SIG-M5 treated with dmso at 0.1 percent for 504 hours (cell line): ENCODE measurements at regions not wholly inside any gene's neighbourhood (a gene's known extent, or its start where the extent isn't known, plus 50 kb on each side); places are given as distances from the start of the nearest gene placed in this dataset.
"Not testable (repeated sequence)": the region's sequence is repeated elsewhere in the genome, so short reads cannot be mapped to it uniquely, and the experiment has no call there.

Experiments
- DNase-seq: peaks from one replicate; lab custom pipeline; 2025; ENCODE audit not compliant: unreplicated experiment; lab: John Stamatoyannopoulos, UW

DNA sequence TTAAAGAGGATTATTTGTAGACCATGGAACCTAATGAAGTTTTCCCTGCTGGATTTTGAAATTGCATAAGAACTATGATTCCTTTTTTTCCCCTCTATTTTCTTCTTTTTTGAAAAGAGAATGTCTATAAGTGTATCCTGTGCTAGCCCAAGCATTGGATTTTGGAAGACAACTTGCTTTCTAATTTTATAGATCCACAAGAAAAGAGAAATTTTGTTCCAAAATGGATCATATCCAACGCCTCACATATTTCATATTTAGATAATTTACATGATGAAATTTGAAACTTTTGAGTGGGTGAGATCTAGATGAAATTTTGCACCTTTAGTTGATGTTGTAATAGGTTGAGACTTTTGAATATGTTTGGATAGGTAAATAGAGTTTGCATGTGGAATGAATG, 978.7 kb downstream of the MRPL39 start:
- DNase-seq, result no peak

DNA sequence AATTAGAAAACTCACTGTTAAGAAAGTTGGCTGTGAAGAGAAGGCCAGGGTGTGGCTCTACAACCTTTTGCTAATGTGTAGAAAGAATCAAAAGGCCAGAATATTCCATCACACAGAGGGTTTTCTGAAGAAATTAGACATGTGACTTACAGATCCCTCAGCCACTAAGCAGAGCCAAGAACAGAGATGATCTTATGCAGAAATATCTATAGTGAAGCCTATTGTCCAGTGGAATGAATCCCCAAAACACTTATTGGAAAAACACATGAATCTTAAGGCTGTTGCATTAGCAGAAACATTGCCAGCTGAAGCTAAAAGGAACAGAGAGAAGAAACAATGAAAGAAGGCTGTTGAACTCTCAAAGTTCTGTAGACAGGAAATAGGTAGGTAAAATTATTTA, 979.2 kb downstream of the MRPL39 start:
- no peak for DNase-seq

DNA sequence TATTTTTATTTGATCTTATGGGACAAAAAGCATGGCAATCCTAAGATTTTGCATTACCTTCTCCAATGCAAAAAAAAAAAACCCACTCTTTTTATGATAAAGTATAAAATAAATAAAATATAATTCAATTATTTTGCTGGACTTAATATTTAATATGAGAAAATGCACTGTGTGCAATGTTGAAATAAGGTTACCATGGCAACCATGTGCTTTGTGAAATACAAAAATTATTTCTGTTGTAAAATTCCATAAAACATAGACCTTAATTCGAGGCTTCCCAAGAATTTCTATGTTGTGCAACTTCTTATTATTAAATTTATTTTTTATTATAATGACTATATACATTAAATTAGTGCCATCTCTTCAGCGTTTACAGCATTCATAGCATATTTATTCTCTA, 989.5 kb downstream of the MRPL39 start:
- no peak for DNase-seq

DNA sequence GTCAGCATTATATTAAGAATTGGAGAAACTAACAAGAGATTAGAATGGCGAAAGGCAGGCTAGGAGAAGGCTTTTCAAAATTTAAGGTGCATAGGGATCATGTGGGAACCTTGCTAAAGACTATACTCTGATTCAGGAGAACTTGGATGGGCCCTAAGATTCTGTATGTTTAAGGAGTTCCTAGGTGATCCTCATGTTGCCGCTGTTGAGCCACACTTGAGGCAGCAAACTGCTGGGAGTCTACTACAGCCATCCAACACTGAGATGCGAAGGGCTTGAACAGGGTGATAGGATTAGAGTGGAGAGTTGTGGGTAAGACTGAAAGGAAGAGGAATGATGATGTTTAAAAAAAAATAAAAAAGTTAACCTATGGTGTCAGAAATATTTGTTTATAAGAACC, 1013.2 kb downstream of the MRPL39 start:
- no peak for DNase-seq

DNA sequence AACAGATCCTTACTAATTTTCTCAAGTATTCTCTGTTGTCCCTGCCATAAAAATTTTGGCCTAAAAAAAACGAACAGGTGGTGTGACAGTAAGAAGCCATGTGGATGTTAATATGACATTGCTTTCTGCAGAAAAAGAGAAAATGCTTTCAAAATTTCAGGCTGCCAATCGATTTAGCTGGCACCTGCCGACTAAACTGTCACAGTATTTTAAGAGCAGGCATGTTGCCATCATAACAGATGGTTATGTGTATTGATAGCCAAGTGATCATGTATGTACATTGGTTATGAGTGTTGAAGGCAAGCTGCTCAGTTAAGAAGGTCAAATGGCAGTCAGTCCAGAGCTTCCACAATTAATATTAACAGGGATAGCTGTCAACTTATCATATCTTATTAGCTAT, 1017.0 kb downstream of the MRPL39 start:
- no peak for DNase-seq

DNA sequence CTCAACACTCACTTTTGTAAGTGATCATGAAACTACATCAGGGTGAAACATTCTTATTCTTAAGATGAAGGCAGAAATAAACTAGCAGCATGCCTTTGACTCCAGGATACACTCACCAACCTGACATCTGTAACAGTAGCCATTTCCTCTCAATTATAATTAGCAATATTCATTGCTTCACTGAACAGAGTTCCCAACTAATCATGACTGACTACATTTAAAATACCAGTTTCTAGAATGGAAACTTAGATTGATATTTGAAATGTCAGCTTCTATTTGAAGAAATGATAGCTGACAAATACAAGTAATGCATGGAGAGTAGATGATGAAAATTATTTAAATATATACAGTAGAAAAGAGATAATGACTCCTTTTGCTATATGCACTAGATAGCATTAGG, 1023.8 kb downstream of the MRPL39 start:
- DNase-seq, result no peak

DNA sequence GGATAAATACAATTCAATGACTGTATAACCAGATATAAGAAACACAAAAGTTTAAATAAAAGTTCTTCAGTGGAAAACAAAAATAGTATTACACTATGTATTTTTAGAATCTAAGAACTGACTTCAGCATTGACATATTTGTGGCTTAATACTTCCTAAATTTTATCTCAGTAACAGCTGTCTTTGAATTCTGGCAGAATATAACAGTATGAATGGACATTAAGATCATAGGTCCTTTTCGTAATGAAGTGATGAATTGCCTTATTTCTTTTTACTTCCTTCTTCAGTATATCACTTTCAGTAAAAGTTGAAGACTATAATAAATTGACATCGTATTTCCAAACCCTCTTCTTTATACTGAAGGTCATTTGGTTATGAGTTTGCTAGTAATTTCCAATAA, 1030.0 kb downstream of the MRPL39 start:
- DNase-seq, result no peak

DNA sequence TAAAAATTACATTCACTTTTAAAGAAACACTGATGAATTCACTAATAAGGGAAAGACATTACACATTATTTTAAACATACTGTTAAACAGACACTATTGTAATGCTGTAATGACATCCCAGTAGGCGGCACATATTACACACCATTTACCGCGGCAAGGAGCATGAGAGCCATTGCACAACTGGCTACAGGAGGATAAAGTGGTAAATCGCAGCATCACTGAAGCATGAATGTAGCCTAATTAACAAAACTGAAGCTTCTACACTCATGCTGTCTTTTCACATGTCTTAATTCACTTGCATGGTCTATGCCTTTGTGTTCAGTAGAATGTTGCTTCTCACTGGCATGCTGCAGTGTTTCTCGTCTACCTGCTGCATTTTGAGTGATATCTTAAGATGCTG, 1046.0 kb downstream of the MRPL39 start:
- no peak for DNase-seq

DNA sequence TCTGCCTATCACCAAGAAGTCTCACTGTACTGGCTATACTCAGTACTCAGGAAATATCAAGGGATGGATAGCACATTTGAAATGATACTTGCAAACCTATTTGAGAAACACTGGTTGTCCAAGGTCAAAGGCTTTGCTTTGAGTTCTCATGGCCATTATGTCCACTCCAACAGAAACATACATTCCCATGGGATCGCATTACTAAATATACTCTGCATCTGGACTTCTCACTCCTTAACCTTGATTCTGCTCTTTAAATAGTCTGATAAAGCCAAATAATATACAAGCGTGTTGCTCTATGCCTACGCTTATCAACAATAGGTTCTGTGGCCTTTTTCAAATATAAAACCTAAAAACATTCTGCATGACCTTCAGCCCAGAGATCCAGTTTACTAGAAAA, 1054.8 kb downstream of the MRPL39 start:
- DNase-seq, result no peak

DNA sequence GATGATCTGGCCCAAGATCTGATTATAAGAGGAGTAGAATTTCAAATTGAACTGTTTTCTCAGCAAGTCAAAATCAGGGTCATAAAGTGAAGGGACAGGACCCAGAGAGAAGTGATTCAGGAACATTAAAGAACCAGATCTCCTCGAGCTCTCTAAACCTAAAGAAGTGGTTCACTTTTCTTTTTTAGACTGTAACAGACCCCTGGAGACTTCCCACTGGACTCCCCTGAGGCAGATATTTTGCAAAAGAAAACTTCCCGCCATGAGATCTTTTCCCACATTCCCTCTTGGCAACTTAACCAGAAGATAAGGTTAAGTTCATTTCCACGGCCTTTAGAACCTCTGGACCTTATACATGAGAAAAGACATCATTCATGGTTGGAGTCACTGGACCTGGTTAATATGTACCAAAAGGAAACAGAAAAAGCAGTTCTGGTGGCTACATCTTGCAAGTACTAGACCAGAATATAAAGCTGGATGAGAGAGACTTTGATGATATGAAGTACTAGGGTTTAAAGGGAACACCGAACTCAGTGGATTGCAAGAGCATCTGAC, 1061.4 kb downstream of the MRPL39 start:
- no peak for DNase-seq

DNA sequence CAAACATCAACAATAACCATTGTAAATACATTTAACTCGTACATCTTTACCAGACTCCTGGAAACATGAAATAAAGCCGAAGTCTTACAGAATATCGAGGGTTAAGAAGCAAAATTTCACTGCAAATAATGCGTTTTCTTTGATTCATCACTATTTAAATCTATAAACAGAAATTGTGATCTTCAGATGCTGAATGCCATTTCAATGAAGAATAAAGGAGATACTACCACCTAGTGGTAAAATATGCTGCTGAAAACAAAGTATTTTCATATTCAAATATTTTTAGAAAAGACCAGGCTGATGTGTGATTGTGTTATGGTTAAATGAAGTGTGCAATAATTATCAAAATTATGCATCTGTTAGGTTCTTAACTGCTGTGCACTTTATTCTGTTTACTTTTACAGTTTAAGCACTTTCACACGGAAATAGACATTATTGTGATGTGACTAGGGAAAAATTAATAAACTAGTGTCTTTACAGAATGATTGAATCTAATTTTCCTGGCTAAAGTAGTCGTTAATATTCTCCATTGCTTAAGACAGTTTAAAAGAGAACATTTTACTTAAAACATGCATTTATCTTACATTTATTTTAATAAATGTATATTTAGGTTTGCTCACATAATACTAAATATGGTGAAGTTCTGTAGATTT, 1093.1 kb downstream of the MRPL39 start:
- DNase-seq, result peak; percentile 29

DNA sequence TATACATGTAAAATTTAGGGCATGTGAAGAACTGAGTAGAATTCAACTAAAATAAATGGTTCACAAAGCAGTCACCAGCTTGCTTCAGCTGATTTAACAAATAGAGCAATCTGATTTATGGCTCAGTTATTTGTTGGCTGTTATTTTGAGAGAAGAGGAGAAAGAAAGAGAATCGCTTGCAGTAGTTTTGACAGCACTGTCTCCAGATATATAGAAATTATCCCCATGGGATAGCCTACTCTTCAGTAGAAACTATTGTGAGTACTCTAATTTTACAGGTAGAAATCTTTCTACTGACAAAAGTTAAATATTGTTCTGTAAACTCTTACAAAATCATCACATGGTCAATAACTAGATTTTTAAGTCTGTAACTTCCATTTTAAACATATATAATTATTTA, 1098.2 kb downstream of the MRPL39 start:
- no peak for DNase-seq

DNA sequence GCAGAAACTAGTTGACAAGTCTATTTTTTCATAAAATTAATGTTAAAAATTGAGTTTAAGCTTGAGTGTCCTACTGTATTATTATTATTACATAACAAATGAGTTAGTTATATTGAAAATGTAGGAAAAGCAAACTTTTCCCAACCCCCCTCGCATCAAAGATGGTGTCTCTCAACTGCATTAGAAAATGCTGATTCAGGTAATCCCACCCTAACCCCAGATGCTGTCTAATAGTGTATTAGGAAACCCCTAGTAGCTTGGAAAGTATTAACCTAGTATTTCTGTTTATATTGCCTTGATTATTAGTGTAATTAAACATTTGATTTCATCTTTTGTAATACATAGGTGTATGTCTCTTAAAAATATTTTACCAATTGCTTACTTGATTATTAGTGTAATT, 1120.3 kb downstream of the MRPL39 start:
- DNase-seq, result no peak

DNA sequence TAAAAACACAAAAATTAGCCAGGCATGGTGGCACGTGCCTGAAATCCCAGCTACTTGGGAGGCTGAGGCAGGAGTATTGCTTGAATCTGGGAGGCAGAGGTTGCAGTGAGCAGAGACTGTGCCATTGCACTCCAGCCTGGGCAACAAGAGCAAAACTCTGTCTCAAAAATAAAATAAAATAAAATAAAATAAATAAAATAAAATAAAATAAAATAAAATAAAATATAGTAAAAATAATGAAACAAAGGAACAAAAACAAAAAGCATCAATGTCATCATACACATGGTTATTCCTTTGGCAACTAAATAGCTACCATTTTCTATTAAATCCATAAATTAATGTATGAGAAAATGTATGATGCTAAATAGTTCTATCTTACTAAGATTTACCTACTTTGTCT, 1123.9 kb downstream of the MRPL39 start:
- not testable (repeated sequence) for DNase-seq

DNA sequence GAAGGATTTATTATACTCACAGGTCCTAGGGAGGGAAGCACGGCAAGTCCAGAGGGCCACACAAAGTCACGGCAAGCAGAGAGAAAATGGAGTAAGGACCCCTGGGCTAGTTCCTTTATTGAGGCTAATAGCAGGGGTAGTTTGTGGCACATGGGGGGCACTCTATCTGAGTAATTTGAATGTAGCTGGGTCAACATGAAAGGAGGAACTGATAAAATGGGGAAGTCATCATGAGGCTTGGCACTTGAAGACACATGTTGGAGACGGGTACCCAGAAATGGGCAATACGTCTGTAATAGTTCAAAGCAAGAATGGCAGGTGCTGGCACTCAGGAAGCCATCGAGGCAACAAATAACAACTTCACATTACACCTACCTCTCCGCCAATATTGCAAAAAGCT, 1136.4 kb downstream of the MRPL39 start:
- no peak for DNase-seq

DNA sequence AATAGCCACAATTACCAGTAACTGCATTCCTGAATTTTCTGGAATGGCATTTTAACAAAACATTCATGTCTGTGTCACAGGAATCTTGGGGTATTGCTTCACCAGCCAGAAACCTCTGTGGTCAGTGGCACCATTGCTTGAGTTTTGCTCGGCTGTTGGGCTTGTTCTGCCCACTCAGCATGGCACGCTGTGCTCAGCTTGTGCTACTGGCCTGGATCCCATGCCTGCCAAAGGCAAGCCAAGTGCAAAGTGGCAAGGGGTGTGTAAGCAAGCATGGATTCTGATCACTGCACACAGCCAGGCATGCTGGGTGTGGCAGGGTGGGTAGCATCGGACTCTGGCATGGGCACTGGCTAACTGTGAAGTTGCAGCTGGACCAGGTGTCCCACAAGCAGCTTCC, 1150.9 kb downstream of the MRPL39 start:
- no peak for DNase-seq

DNA sequence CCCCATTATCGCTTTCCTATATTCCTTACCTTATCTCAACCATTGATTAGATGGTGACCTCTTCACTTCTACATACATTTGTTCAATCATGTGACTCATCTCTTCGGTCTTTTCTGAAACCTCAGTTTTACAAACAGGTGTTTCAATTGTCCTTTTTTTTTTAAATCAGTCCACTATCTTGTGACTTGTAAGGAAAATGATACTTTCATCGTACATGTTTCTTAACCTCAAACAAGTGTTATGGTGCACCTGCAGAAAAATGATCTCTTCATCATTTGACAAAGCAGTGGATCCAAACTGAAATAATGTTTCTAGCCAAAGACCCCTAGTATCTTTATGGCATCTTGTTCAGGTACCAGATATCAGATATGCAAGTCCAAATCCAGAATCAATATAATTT, 1157.2 kb downstream of the MRPL39 start:
- DNase-seq, result no peak

DNA sequence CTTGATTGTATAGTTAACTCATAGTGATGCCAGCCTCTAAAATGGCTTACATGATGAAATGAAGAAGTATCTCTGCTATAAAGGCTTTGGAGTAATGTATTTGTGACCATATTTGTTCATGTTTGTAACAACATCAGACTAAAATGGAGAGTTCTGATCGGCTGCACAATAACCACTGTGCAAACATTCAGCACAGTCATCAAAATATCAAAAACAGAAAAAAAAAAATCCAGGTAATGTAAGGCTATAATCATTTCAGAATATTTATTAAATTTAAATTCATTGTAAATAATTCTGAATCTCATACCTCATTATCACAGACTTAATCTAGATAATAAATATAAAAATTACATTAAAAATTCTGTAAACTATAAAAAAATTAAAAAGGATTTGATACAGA, 1161.8 kb downstream of the MRPL39 start:
- DNase-seq, result no peak

DNA sequence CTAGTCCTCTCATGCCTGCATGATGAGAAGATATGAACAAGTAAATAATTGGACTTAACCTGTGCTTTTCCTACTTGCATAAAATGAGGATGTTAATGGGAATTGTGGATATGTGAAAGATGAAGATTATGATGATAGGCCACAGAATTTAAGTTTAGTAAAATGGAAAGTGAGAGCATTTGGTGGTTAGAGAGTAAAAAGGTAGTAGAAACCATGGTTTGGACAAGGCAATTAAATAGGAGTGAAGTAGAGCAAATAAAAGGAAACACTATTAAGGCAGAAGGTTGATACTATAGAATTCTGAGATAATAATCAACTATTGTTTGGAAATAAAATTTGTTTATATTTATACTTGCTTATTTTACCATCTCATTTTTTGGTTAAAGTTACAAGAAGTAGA, 1162.5 kb downstream of the MRPL39 start:
- no peak for DNase-seq

DNA sequence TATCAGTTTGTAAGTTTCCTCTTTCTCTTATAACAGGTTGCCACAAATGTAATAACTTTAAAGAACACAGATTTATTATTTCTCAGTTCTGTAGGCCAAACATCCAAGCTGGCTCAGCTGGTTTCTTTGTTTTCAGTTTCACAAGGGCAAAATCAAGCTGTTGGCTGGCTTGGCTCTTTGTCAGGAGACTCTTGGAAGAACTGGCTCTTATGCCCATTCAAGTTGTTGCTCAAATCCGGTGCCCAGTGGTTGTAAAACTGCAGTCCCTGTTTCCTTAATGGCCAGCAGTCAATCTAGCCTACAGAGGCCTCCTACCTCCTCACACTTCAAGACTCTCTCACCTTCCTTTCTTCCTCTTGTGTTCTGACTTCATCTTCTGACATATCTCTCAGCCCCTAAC, 1171.0 kb downstream of the MRPL39 start:
- DNase-seq, result no peak

DNA sequence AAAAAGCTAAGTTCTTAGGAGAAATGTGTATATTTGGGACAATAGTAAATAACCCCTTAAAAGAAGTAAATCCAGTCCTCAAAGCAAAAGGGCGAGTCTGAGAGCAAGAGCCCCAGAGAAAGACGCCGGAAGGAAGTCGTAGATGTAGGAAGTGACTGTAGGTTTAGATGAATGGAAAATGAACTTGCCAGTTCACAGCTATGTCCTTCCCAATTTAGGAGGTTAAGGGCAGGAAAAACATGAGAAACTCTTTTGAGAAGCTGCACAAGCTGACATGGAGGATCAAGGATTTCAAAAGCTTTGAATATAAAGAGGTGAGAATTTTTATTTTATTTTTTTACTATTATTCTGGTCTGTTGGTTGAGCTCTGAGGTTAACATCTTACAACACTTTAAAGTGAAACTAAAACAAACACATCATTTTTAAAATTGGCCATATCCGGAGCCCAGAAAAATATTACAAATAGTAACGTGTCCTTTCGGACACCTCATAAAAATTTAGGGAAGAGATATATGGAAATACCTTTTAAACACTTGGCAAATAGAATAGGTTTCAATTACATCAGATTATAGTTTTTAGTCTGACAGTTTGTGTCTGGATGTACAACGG, 1178.6 kb downstream of the MRPL39 start:
- DNase-seq, result peak; percentile 45

DNA sequence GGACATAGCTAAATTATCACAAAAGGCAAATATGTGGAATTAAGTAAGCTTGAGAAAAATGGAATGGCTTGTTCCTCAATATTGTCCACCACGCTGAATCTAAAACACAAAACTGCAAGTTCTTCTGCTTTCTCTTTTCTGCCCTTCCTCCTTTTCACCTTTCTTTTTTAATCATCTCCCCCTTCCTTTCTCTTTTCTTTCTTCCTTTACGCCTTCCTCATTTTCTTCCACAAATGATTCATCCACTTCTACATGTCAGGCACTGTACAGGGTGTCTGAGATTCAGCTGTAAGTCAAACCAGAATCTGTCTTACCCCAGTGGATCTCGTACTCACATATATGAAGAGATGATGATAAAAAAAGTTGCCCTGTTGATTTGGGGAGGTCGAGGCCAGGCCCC, 1182.5 kb downstream of the MRPL39 start:
- DNase-seq, result peak; percentile 68

DNA sequence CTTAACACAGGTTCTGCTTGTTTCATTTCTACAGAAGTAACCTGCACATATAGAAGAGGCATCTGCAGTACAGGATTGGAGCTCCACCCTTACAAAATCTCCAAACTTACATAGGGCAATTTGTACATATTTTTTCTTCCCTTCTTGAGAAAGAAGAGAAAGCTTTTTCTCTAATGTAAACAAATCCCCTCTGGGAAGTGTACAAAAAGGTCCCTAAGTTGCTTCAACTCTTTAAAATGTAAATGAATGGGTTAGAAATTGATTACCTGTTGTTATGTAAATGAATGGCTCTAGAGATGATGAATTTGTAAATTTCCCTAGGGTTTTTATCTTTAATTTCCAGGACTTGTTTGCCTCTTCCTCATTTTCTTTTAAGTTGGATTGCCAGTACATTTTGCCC, 1183.7 kb downstream of the MRPL39 start:
- no peak for DNase-seq
